ENCODE measurements at regions not wholly inside any gene's neighbourhood (a gene's known extent, or its start where the extent isn't known, plus 50 kb on each side); places are given as distances from the start of the nearest gene placed in this dataset.

GRCh38 chr13:44834404-44834803 is 154.9 kb downstream of the NUFIP1 start:
- TF ChIP-seq, protein P1, sequence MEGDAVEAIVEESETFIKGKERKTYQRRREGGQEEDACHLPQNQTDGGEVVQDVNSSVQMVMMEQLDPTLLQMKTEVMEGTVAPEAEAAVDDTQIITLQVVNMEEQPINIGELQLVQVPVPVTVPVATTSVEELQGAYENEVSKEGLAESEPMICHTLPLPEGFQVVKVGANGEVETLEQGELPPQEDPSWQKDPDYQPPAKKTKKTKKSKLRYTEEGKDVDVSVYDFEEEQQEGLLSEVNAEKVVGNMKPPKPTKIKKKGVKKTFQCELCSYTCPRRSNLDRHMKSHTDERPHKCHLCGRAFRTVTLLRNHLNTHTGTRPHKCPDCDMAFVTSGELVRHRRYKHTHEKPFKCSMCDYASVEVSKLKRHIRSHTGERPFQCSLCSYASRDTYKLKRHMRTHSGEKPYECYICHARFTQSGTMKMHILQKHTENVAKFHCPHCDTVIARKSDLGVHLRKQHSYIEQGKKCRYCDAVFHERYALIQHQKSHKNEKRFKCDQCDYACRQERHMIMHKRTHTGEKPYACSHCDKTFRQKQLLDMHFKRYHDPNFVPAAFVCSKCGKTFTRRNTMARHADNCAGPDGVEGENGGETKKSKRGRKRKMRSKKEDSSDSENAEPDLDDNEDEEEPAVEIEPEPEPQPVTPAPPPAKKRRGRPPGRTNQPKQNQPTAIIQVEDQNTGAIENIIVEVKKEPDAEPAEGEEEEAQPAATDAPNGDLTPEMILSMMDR (IDR thresholded peaks at IDR 0.05 in 8 of 11, conservative IDR thresholded peaks at IDR 0.05 in 3 of 11), result no peak
- TF ChIP-seq POLR2A (IDR thresholded peaks at IDR 0.05), result no peak
- no peak for TF ChIP-seq POLR2AphosphoS5 (IDR thresholded peaks at IDR 0.05)

Measured in spleen (tissue), 7 donors.